ENCODE measurements at regions not wholly inside any gene's neighbourhood (a gene's known extent, or its start where the extent isn't known, plus 50 kb on each side); places are given as distances from the start of the nearest gene placed in this dataset.
"Not testable (repeated sequence)": the region's sequence is repeated elsewhere in the genome, so short reads cannot be mapped to it uniquely, and the experiment has no call there.

- Histone ChIP-seq H3K9me3 (replicated peaks; ENCODE audit: low read length) (no peaks in the 10 kb centered on the region), H3K4me1 (ENCODE audit: control insufficient read depth, insufficient read depth, low read length) (peaks cover 13% of the 10 kb centered on the region)
Measured at GRCh38 chr7:13117592-13117991, 430.2 kb downstream of the ARL4A start.

GRCh38 chr7:13124629-13125028 is 437.2 kb downstream of the ARL4A start:
- H3K9me3 ChIP-seq (replicated peaks; ENCODE audit: low read length); H3K9ac ChIP-seq (ENCODE audit: low read depth, low read length); H3K4me1 ChIP-seq (ENCODE audit: control insufficient read depth, insufficient read depth, low read length); H3K4me2 ChIP-seq (ENCODE audit: low read length); H3K4me3 ChIP-seq (ENCODE audit: low read length); H3K36me3 ChIP-seq (ENCODE audit: insufficient read depth, low read length); H3K27me3 ChIP-seq (ENCODE audit: control insufficient read depth, insufficient read depth, low read length): not testable (repeated sequence)

More at GRCh38 chr7:13117592-13117991, 430.2 kb downstream of the ARL4A start:
- H3K9ac ChIP-seq (ENCODE audit: low read depth, low read length), result no peak overlapping the region
- no peaks in the 10 kb centered on the region for H3K36me3 ChIP-seq (ENCODE audit: insufficient read depth, low read length)
- no peak overlapping the region for H3K4me2 ChIP-seq (ENCODE audit: low read length)
- no peaks in the 10 kb centered on the region for H3K27me3 ChIP-seq (ENCODE audit: control insufficient read depth, insufficient read depth, low read length)
- no peak overlapping the region for H3K4me3 ChIP-seq (ENCODE audit: low read length)

- H3K36me3 ChIP-seq (ENCODE audit: insufficient read depth, low read length), result no peaks in the 10 kb centered on the region
- no peak overlapping the region for H3K4me2 ChIP-seq (ENCODE audit: low read length)
- H3K9ac ChIP-seq (ENCODE audit: low read depth, low read length), result no peak overlapping the region
- no peaks in the 10 kb centered on the region for H3K9me3 ChIP-seq (replicated peaks; ENCODE audit: low read length)
- no peaks in the 10 kb centered on the region for H3K4me1 ChIP-seq (ENCODE audit: control insufficient read depth, insufficient read depth, low read length)
- H3K27me3 ChIP-seq (ENCODE audit: control insufficient read depth, insufficient read depth, low read length), result no peaks in the 10 kb centered on the region
- no peak overlapping the region for H3K4me3 ChIP-seq (ENCODE audit: low read length)
Measured at GRCh38 chr7:13126347-13126746, 438.9 kb downstream of the ARL4A start.

GRCh38 chr7:13130321-13130720 is 442.9 kb downstream of the ARL4A start:
- H3K27me3 ChIP-seq (ENCODE audit: control insufficient read depth, insufficient read depth, low read length), result no peaks in the 10 kb centered on the region
- H3K4me2 ChIP-seq (ENCODE audit: low read length), result no peak overlapping the region
- no peak overlapping the region for H3K9ac ChIP-seq (ENCODE audit: low read depth, low read length)
- H3K4me3 ChIP-seq (ENCODE audit: low read length), result no peak overlapping the region
- H3K9me3 ChIP-seq (replicated peaks; ENCODE audit: low read length), result no peaks in the 10 kb centered on the region
- H3K36me3 ChIP-seq (ENCODE audit: insufficient read depth, low read length), result no peaks in the 10 kb centered on the region
- no peaks in the 10 kb centered on the region for H3K4me1 ChIP-seq (ENCODE audit: control insufficient read depth, insufficient read depth, low read length)

- H3K9me3 ChIP-seq (replicated peaks; ENCODE audit: low read length); H3K4me1 ChIP-seq (ENCODE audit: control insufficient read depth, insufficient read depth, low read length); H3K4me3 ChIP-seq (ENCODE audit: low read length); H3K27me3 ChIP-seq (ENCODE audit: control insufficient read depth, insufficient read depth, low read length); H3K36me3 ChIP-seq (ENCODE audit: insufficient read depth, low read length); H3K9ac ChIP-seq (ENCODE audit: low read depth, low read length); H3K4me2 ChIP-seq (ENCODE audit: low read length): not testable (repeated sequence)
Measured at GRCh38 chr7:13130906-13131305, 443.5 kb downstream of the ARL4A start.

GRCh38 chr7:13132314-13132713 is 444.9 kb downstream of the ARL4A start:
- Histone ChIP-seq H3K36me3 (ENCODE audit: insufficient read depth, low read length) (no peaks in the 10 kb centered on the region), H3K9me3 (replicated peaks; ENCODE audit: low read length) (no peaks in the 10 kb centered on the region), H3K27me3 (ENCODE audit: control insufficient read depth, insufficient read depth, low read length) (no peaks in the 10 kb centered on the region), H3K4me2 (ENCODE audit: low read length) (no peak overlapping the region), H3K9ac (ENCODE audit: low read depth, low read length) (no peak overlapping the region), H3K4me1 (ENCODE audit: control insufficient read depth, insufficient read depth, low read length) (no peaks in the 10 kb centered on the region), H3K4me3 (ENCODE audit: low read length) (no peak overlapping the region)

- not testable (repeated sequence) for H3K9ac ChIP-seq (ENCODE audit: low read depth, low read length); H3K4me1 ChIP-seq (ENCODE audit: control insufficient read depth, insufficient read depth, low read length); H3K27me3 ChIP-seq (ENCODE audit: control insufficient read depth, insufficient read depth, low read length); H3K4me3 ChIP-seq (ENCODE audit: low read length); H3K9me3 ChIP-seq (replicated peaks; ENCODE audit: low read length); H3K4me2 ChIP-seq (ENCODE audit: low read length); H3K36me3 ChIP-seq (ENCODE audit: insufficient read depth, low read length)
Measured at GRCh38 chr7:13136345-13136744, 448.9 kb downstream of the ARL4A start.

- Histone ChIP-seq H3K27me3 (ENCODE audit: control insufficient read depth, insufficient read depth, low read length) (no peaks in the 10 kb centered on the region), H3K4me2 (ENCODE audit: low read length) (no peak overlapping the region), H3K4me1 (ENCODE audit: control insufficient read depth, insufficient read depth, low read length) (peaks cover 3% of the 10 kb centered on the region), H3K9me3 (replicated peaks; ENCODE audit: low read length) (no peaks in the 10 kb centered on the region), H3K4me3 (ENCODE audit: low read length) (no peak overlapping the region), H3K9ac (ENCODE audit: low read depth, low read length) (no peak overlapping the region), H3K36me3 (ENCODE audit: insufficient read depth, low read length) (no peaks in the 10 kb centered on the region)
Measured at GRCh38 chr7:13139436-13139835, 452.0 kb downstream of the ARL4A start.

- Histone ChIP-seq H3K27me3 (ENCODE audit: control insufficient read depth, insufficient read depth, low read length) (no peaks in the 10 kb centered on the region), H3K9me3 (replicated peaks; ENCODE audit: low read length) (no peaks in the 10 kb centered on the region), H3K4me2 (ENCODE audit: low read length) (peak overlapping the region; percentile 45), H3K4me1 (ENCODE audit: control insufficient read depth, insufficient read depth, low read length) (peaks cover 10% of the 10 kb centered on the region), H3K4me3 (ENCODE audit: low read length) (no peak overlapping the region), H3K9ac (ENCODE audit: low read depth, low read length) (no peak overlapping the region), H3K36me3 (ENCODE audit: insufficient read depth, low read length) (no peaks in the 10 kb centered on the region)
Measured at GRCh38 chr7:13144673-13145072, 457.2 kb downstream of the ARL4A start.

- Histone ChIP-seq H3K9me3 (replicated peaks; ENCODE audit: low read length) (no peaks in the 10 kb centered on the region), H3K27me3 (ENCODE audit: control insufficient read depth, insufficient read depth, low read length) (no peaks in the 10 kb centered on the region), H3K4me1 (ENCODE audit: control insufficient read depth, insufficient read depth, low read length) (peaks cover 10% of the 10 kb centered on the region), H3K9ac (ENCODE audit: low read depth, low read length) (no peak overlapping the region), H3K4me3 (ENCODE audit: low read length) (no peak overlapping the region), H3K4me2 (ENCODE audit: low read length) (no peak overlapping the region), H3K36me3 (ENCODE audit: insufficient read depth, low read length) (no peaks in the 10 kb centered on the region)
Measured at GRCh38 chr7:13148548-13148947, 461.1 kb downstream of the ARL4A start.

- H3K36me3 ChIP-seq (ENCODE audit: insufficient read depth, low read length), result no peaks in the 10 kb centered on the region
- no peak overlapping the region for H3K4me2 ChIP-seq (ENCODE audit: low read length)
- H3K4me3 ChIP-seq (ENCODE audit: low read length), result no peak overlapping the region
- no peaks in the 10 kb centered on the region for H3K27me3 ChIP-seq (ENCODE audit: control insufficient read depth, insufficient read depth, low read length)
- no peaks in the 10 kb centered on the region for H3K9me3 ChIP-seq (replicated peaks; ENCODE audit: low read length)
- no peaks in the 10 kb centered on the region for H3K4me1 ChIP-seq (ENCODE audit: control insufficient read depth, insufficient read depth, low read length)
- H3K9ac ChIP-seq (ENCODE audit: low read depth, low read length), result no peak overlapping the region
Measured at GRCh38 chr7:13151978-13152377, 464.5 kb downstream of the ARL4A start.

- Histone ChIP-seq H3K9ac (ENCODE audit: low read depth, low read length) (no peak overlapping the region), H3K27me3 (ENCODE audit: control insufficient read depth, insufficient read depth, low read length) (no peaks in the 10 kb centered on the region), H3K4me3 (ENCODE audit: low read length) (no peak overlapping the region), H3K36me3 (ENCODE audit: insufficient read depth, low read length) (no peaks in the 10 kb centered on the region), H3K9me3 (replicated peaks; ENCODE audit: low read length) (no peaks in the 10 kb centered on the region), H3K4me2 (ENCODE audit: low read length) (no peak overlapping the region), H3K4me1 (ENCODE audit: control insufficient read depth, insufficient read depth, low read length) (no peaks in the 10 kb centered on the region)
Measured at GRCh38 chr7:13152755-13153154, 465.3 kb downstream of the ARL4A start.
